Suprapubic skin (tissue), 4 donors: ENCODE measurements at regions not wholly inside any gene's neighbourhood (a gene's known extent, or its start where the extent isn't known, plus 50 kb on each side); places are given as distances from the start of the nearest gene placed in this dataset.

Experiments used
- CTCF ChIP-seq, 2 donors: fragments of 200-600 bp in 1 of 2; fragments of 450-650 bp in 1 of 2; sonication (generic) in 1 of 2; IDR thresholded peaks; one replicate each; pipeline ENCODE4 v1.5.1; 2016 to 2019; ENCODE audit warnings: antibody characterized with exemption in 2 of 2, mild to moderate bottlenecking in 1 of 2, moderate library complexity in 1 of 2
- EP300 ChIP-seq: sonication (generic); formaldehyde crosslinking; IDR thresholded peaks from one replicate; pipeline ENCODE4 v1.6.1; 2017; ENCODE audit warnings: antibody characterized with exemption
- POLR2A ChIP-seq, 2 donors: fragments of 450-650 bp; IDR thresholded peaks; one replicate each; pipeline ENCODE4 v1.6.1; 2017; ENCODE audit warnings: antibody characterized with exemption in 2 of 2, mild to moderate bottlenecking in 2 of 2, moderate library complexity in 2 of 2
- POLR2AphosphoS5 ChIP-seq, 3 donors: sonication (generic); formaldehyde crosslinking; IDR thresholded peaks; one replicate each; pipeline ENCODE4 v1.6.1; 2017; ENCODE audit warnings: antibody characterized with exemption in 3 of 3

GRCh38 chr18:42288129-42288528 is 333.1 kb downstream of the PIK3C3 start:
- TF ChIP-seq CTCF (IDR thresholded peaks at IDR 0.05) (no peak), POLR2A (IDR thresholded peaks at IDR 0.05) (no peak), EP300 (no peak), POLR2AphosphoS5 (IDR thresholded peaks at IDR 0.05) (no peak)
